ENCODE measurements at regions not wholly inside any gene's neighbourhood (a gene's known extent, or its start where the extent isn't known, plus 50 kb on each side); places are given as distances from the start of the nearest gene placed in this dataset.

GRCh38 chr10:111539246-111539645, 462.4 kb downstream of the ADRA2A start:
- no peak for TF ChIP-seq CTCF (IDR thresholded peaks at IDR 0.05)
- TF ChIP-seq EZH2 (IDR thresholded peaks at IDR 0.05; ENCODE audit: borderline replicate concordance, insufficient read depth, low read depth, low read length, poor library complexity, severe bottlenecking) = no peak
